ENCODE measurements at regions not wholly inside any gene's neighbourhood (a gene's known extent, or its start where the extent isn't known, plus 50 kb on each side); places are given as distances from the start of the nearest gene placed in this dataset.
"Not testable (repeated sequence)": the region's sequence is repeated elsewhere in the genome, so short reads cannot be mapped to it uniquely, and the experiment has no call there.

GRCh38 chr21:24486973-24487372, 1120.3 kb downstream of the MRPL39 start:
- Histone ChIP-seq H3K27me3 (replicated peaks; ENCODE audit: insufficient read depth, low read length) (no peaks in the 10 kb centered on the region), H3K4me1 (ENCODE audit: low read length) (no peaks in the 10 kb centered on the region), H3F3A (ENCODE audit: insufficient read depth, low read length) (no peaks in the 10 kb centered on the region), H3K27ac (ENCODE audit: low read length) (no peak overlapping the region), H3K9me3 (replicated peaks; ENCODE audit: insufficient read depth, low read length) (no peaks in the 10 kb centered on the region), H3K9ac (ENCODE audit: low read length) (no peak overlapping the region), H4K20me1 (ENCODE audit: insufficient read depth, low read length) (no peaks in the 10 kb centered on the region), H3K9me2 (replicated peaks; ENCODE audit: insufficient read depth, low read length) (no peaks in the 10 kb centered on the region), H3K4me3 (ENCODE audit: low read length) (no peak overlapping the region), H3K79me2 (ENCODE audit: low read length) (no peaks in the 10 kb centered on the region), H3K36me3 (replicated peaks; ENCODE audit: insufficient read depth, low read length) (no peaks in the 10 kb centered on the region), H2AFZ (ENCODE audit: low read length) (no peak overlapping the region), H3K4me2 (ENCODE audit: low read depth, low read length) (no peak overlapping the region)
- TF ChIP-seq, protein P1, sequence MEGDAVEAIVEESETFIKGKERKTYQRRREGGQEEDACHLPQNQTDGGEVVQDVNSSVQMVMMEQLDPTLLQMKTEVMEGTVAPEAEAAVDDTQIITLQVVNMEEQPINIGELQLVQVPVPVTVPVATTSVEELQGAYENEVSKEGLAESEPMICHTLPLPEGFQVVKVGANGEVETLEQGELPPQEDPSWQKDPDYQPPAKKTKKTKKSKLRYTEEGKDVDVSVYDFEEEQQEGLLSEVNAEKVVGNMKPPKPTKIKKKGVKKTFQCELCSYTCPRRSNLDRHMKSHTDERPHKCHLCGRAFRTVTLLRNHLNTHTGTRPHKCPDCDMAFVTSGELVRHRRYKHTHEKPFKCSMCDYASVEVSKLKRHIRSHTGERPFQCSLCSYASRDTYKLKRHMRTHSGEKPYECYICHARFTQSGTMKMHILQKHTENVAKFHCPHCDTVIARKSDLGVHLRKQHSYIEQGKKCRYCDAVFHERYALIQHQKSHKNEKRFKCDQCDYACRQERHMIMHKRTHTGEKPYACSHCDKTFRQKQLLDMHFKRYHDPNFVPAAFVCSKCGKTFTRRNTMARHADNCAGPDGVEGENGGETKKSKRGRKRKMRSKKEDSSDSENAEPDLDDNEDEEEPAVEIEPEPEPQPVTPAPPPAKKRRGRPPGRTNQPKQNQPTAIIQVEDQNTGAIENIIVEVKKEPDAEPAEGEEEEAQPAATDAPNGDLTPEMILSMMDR (IDR thresholded peaks at IDR 0.05; ENCODE audit: low read length), result no peak
- TF ChIP-seq EZH2 (optimal IDR thresholded peaks at IDR 0.05; ENCODE audit: low read depth, low read length), result no peak
- TF ChIP-seq EZH2phosphoT487 (IDR thresholded peaks at IDR 0.05; ENCODE audit: low read length), result no peak
- no peak for DNase-seq

GRCh38 chr21:24483361-24483760, 1123.9 kb downstream of the MRPL39 start:
- H3K4me3 ChIP-seq (ENCODE audit: low read length); H3K27me3 ChIP-seq (replicated peaks; ENCODE audit: insufficient read depth, low read length); H3K9me2 ChIP-seq (replicated peaks; ENCODE audit: insufficient read depth, low read length); DNase-seq; H3K9me3 ChIP-seq (replicated peaks; ENCODE audit: insufficient read depth, low read length); H2AFZ ChIP-seq (ENCODE audit: low read length); H3K79me2 ChIP-seq (ENCODE audit: low read length); H4K20me1 ChIP-seq (ENCODE audit: insufficient read depth, low read length); H3K36me3 ChIP-seq (replicated peaks; ENCODE audit: insufficient read depth, low read length); H3K9ac ChIP-seq (ENCODE audit: low read length); H3F3A ChIP-seq (ENCODE audit: insufficient read depth, low read length); H3K4me1 ChIP-seq (ENCODE audit: low read length); H3K27ac ChIP-seq (ENCODE audit: low read length); H3K4me2 ChIP-seq (ENCODE audit: low read depth, low read length): not testable (repeated sequence)

GRCh38 chr21:24470852-24471251, 1136.4 kb downstream of the MRPL39 start:
- no peaks in the 10 kb centered on the region for H3K9me3 ChIP-seq (replicated peaks; ENCODE audit: insufficient read depth, low read length)
- no peak for TF ChIP-seq EZH2 (optimal IDR thresholded peaks at IDR 0.05; ENCODE audit: low read depth, low read length)
- TF ChIP-seq EZH2phosphoT487 (IDR thresholded peaks at IDR 0.05; ENCODE audit: low read length), result no peak
- TF ChIP-seq, protein P1 (IDR thresholded peaks at IDR 0.05; ENCODE audit: low read length), result no peak
- H3K9ac ChIP-seq (ENCODE audit: low read length), result no peak overlapping the region
- H4K20me1 ChIP-seq (ENCODE audit: insufficient read depth, low read length), result no peaks in the 10 kb centered on the region
- H3K9me2 ChIP-seq (replicated peaks; ENCODE audit: insufficient read depth, low read length), result no peaks in the 10 kb centered on the region
- H3K79me2 ChIP-seq (ENCODE audit: low read length), result no peaks in the 10 kb centered on the region
- no peak overlapping the region for H3K4me3 ChIP-seq (ENCODE audit: low read length)
- H3K27me3 ChIP-seq (replicated peaks; ENCODE audit: insufficient read depth, low read length), result no peaks in the 10 kb centered on the region
- H2AFZ ChIP-seq (ENCODE audit: low read length), result no peak overlapping the region
- H3F3A ChIP-seq (ENCODE audit: insufficient read depth, low read length), result no peaks in the 10 kb centered on the region
- H3K4me1 ChIP-seq (ENCODE audit: low read length), result no peaks in the 10 kb centered on the region
- no peak overlapping the region for H3K27ac ChIP-seq (ENCODE audit: low read length)
- H3K4me2 ChIP-seq (ENCODE audit: low read depth, low read length), result no peak overlapping the region
- no peaks in the 10 kb centered on the region for H3K36me3 ChIP-seq (replicated peaks; ENCODE audit: insufficient read depth, low read length)
- no peak for DNase-seq

DNA sequence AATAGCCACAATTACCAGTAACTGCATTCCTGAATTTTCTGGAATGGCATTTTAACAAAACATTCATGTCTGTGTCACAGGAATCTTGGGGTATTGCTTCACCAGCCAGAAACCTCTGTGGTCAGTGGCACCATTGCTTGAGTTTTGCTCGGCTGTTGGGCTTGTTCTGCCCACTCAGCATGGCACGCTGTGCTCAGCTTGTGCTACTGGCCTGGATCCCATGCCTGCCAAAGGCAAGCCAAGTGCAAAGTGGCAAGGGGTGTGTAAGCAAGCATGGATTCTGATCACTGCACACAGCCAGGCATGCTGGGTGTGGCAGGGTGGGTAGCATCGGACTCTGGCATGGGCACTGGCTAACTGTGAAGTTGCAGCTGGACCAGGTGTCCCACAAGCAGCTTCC, 1150.9 kb downstream of the MRPL39 start:
- Histone ChIP-seq H3K27ac (ENCODE audit: low read length) (no peak overlapping the region), H3K27me3 (replicated peaks; ENCODE audit: insufficient read depth, low read length) (no peaks in the 10 kb centered on the region), H4K20me1 (ENCODE audit: insufficient read depth, low read length) (no peaks in the 10 kb centered on the region), H3K36me3 (replicated peaks; ENCODE audit: insufficient read depth, low read length) (no peaks in the 10 kb centered on the region), H3K9ac (ENCODE audit: low read length) (no peak overlapping the region), H3K9me3 (replicated peaks; ENCODE audit: insufficient read depth, low read length) (no peaks in the 10 kb centered on the region), H3K79me2 (ENCODE audit: low read length) (no peaks in the 10 kb centered on the region), H3K4me1 (ENCODE audit: low read length) (no peaks in the 10 kb centered on the region), H3K4me2 (ENCODE audit: low read depth, low read length) (no peak overlapping the region), H3F3A (ENCODE audit: insufficient read depth, low read length) (no peaks in the 10 kb centered on the region), H2AFZ (ENCODE audit: low read length) (no peak overlapping the region), H3K9me2 (replicated peaks; ENCODE audit: insufficient read depth, low read length) (no peaks in the 10 kb centered on the region), H3K4me3 (ENCODE audit: low read length) (no peak overlapping the region)
- TF ChIP-seq EZH2phosphoT487 (IDR thresholded peaks at IDR 0.05; ENCODE audit: low read length) (no peak), EZH2 (optimal IDR thresholded peaks at IDR 0.05; ENCODE audit: low read depth, low read length) (no peak)
- TF ChIP-seq, protein P1 (IDR thresholded peaks at IDR 0.05; ENCODE audit: low read length), result no peak
- DNase-seq, result no peak
